ENCODE measurements at regions not wholly inside any gene's neighbourhood (a gene's known extent, or its start where the extent isn't known, plus 50 kb on each side); places are given as distances from the start of the nearest gene placed in this dataset.

GRCh38 chr2:236768393-236769140 is 198.9 kb downstream of the ACKR3 start:
- Histone ChIP-seq H3K9me2 (replicated peaks; ENCODE audit: insufficient read depth, low read length) (no peaks in the 10 kb centered on the region), H2AFZ (ENCODE audit: low read length) (no peak overlapping the region), H3F3A (ENCODE audit: insufficient read depth, low read length) (no peaks in the 10 kb centered on the region), H4K20me1 (ENCODE audit: insufficient read depth, low read length) (no peaks in the 10 kb centered on the region), H3K27me3 (replicated peaks; ENCODE audit: insufficient read depth, low read length) (no peaks in the 10 kb centered on the region), H3K36me3 (replicated peaks; ENCODE audit: insufficient read depth, low read length) (no peaks in the 10 kb centered on the region), H3K27ac (ENCODE audit: low read length) (no peak overlapping the region), H3K4me2 (ENCODE audit: low read depth, low read length) (no peak overlapping the region), H3K4me1 (ENCODE audit: low read length) (no peaks in the 10 kb centered on the region), H3K9me3 (replicated peaks; ENCODE audit: insufficient read depth, low read length) (no peaks in the 10 kb centered on the region), H3K79me2 (ENCODE audit: low read length) (no peaks in the 10 kb centered on the region), H3K4me3 (ENCODE audit: low read length) (no peak overlapping the region), H3K9ac (ENCODE audit: low read length) (no peak overlapping the region)
- TF ChIP-seq EZH2 (optimal IDR thresholded peaks at IDR 0.05; ENCODE audit: low read depth, low read length): no peak
- no peak for TF ChIP-seq EZH2phosphoT487 (IDR thresholded peaks at IDR 0.05; ENCODE audit: low read length)
- no peak for TF ChIP-seq CTCF (IDR thresholded peaks at IDR 0.05; ENCODE audit: low read length)
- DNase-seq: no peak

- Histone ChIP-seq H3K4me1 (ENCODE audit: low read length) (no peaks in the 10 kb centered on the region), H3K9ac (ENCODE audit: low read length) (no peak overlapping the region), H3K4me2 (ENCODE audit: low read depth, low read length) (no peak overlapping the region), H4K20me1 (ENCODE audit: insufficient read depth, low read length) (no peaks in the 10 kb centered on the region), H3K27ac (ENCODE audit: low read length) (no peak overlapping the region), H3F3A (ENCODE audit: insufficient read depth, low read length) (no peaks in the 10 kb centered on the region), H3K36me3 (replicated peaks; ENCODE audit: insufficient read depth, low read length) (no peaks in the 10 kb centered on the region), H3K9me2 (replicated peaks; ENCODE audit: insufficient read depth, low read length) (no peaks in the 10 kb centered on the region), H3K79me2 (ENCODE audit: low read length) (no peaks in the 10 kb centered on the region), H3K27me3 (replicated peaks; ENCODE audit: insufficient read depth, low read length) (no peaks in the 10 kb centered on the region), H3K9me3 (replicated peaks; ENCODE audit: insufficient read depth, low read length) (no peaks in the 10 kb centered on the region), H3K4me3 (ENCODE audit: low read length) (no peak overlapping the region), H2AFZ (ENCODE audit: low read length) (no peak overlapping the region)
- TF ChIP-seq EZH2 (optimal IDR thresholded peaks at IDR 0.05; ENCODE audit: low read depth, low read length) (no peak), EZH2phosphoT487 (IDR thresholded peaks at IDR 0.05; ENCODE audit: low read length) (no peak), CTCF (IDR thresholded peaks at IDR 0.05; ENCODE audit: low read length) (no peak)
- DNase-seq: no peak
Measured at GRCh38 chr2:236769981-236770671, 200.5 kb downstream of the ACKR3 start.

- Histone ChIP-seq H3K9me2 (replicated peaks; ENCODE audit: insufficient read depth, low read length) (no peaks in the 10 kb centered on the region), H3K9me3 (replicated peaks; ENCODE audit: insufficient read depth, low read length) (no peaks in the 10 kb centered on the region), H3K27ac (ENCODE audit: low read length) (no peak overlapping the region), H2AFZ (ENCODE audit: low read length) (no peak overlapping the region), H3K36me3 (replicated peaks; ENCODE audit: insufficient read depth, low read length) (no peaks in the 10 kb centered on the region), H3F3A (ENCODE audit: insufficient read depth, low read length) (no peaks in the 10 kb centered on the region), H3K4me3 (ENCODE audit: low read length) (no peak overlapping the region), H3K4me1 (ENCODE audit: low read length) (no peaks in the 10 kb centered on the region), H3K27me3 (replicated peaks; ENCODE audit: insufficient read depth, low read length) (no peaks in the 10 kb centered on the region), H3K9ac (ENCODE audit: low read length) (no peak overlapping the region), H4K20me1 (ENCODE audit: insufficient read depth, low read length) (no peaks in the 10 kb centered on the region), H3K79me2 (ENCODE audit: low read length) (no peaks in the 10 kb centered on the region), H3K4me2 (ENCODE audit: low read depth, low read length) (no peak overlapping the region)
- no peak for TF ChIP-seq EZH2 (optimal IDR thresholded peaks at IDR 0.05; ENCODE audit: low read depth, low read length)
- DNase-seq: peak; percentile 23
Measured at GRCh38 chr2:236772220-236772837, 202.7 kb downstream of the ACKR3 start.
